ENCODE measurements at regions not wholly inside any gene's neighbourhood (a gene's known extent, or its start where the extent isn't known, plus 50 kb on each side); places are given as distances from the start of the nearest gene placed in this dataset.

DNA sequence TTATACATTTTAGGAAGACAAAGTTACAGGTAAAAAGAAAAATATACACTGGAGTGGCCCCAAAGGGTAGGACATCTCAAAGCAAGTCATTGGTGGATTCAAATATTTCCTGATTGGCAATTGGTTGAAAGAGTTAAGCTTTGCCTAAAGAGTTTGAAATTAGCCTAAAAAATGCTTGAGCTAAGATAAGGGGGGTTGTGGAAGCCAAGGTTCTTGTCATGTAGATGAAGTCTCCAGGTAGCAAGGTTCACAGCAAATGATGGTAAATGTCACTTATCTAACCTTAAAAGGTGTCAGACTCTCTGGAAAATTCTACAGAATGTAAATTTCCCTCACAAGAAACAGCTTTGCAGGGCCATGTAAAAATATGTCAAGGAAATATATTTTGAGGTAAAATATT is 596.7 kb downstream of the FAT4 start:
- TF ChIP-seq EZH2phosphoT487 (IDR thresholded peaks at IDR 0.05; ENCODE audit: insufficient read depth, low read depth) (no peak), EZH2 (IDR thresholded peaks at IDR 0.05; ENCODE audit: insufficient read depth, poor library complexity, severe bottlenecking) (no peak)

All from GM23248 (cell line).